ENCODE measurements at regions not wholly inside any gene's neighbourhood (a gene's known extent, or its start where the extent isn't known, plus 50 kb on each side); places are given as distances from the start of the nearest gene placed in this dataset.

DNA sequence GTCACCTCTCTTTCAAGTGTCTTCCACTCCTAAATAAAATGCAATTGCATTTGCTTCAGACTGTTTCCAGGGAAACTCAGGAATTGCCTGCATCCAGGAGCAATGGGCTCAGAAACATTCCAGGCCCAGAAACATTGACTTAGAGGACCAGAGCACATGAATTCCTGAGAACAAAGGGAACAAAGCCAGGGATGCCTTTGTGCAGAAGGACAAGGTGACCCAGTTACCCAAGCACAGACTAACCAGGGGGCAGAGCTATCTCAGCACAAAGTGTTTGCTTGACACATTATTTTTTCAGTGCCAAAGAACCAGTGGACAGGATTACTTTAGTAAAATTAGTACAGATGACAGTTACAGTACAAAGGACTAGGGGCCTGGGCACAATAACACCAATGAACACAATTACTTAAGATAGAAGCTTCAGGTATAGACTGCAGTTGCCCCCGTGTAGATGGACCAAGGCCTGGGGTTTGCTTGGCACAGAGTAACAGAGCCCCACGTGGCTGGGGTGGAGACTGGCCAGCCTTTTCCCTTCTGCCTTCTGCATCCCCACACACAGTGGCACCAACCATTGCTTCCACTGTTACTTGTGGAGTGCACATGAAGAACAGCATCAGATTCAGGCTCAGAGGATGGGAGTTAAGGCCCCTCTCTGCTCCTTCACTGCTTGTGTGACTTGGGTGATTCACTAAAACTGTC is 500.8 kb downstream of the INSC start:
- no peak for DNase-seq
- Mint-ChIP-seq H3K4me1 (peaks cover 2% of the 10 kb centered on the region), H3K36me3 (no peaks in the 10 kb centered on the region), H3K27ac (no peak overlapping the region), H3K27me3 (ENCODE audit: low read depth in 3 of 3) (peaks cover 0 to 7% (median 4%) of the 10 kb centered on the region in 3 donors), H3K4me3 (no peak overlapping the region), H3K9me3 (peaks cover 0 to 6% (median 2%) of the 10 kb centered on the region in 7 donors)
- Histone ChIP-seq H2AFZ (ENCODE audit: insufficient read depth, low read depth, low read length, poor library complexity, severe bottlenecking) (no peak overlapping the region), H3K4me1 (ENCODE audit: control insufficient read depth in 1 of 2, insufficient read depth in 2 of 2, low read length in 2 of 2) (no peaks in the 10 kb centered on the region), H3K79me2 (ENCODE audit: insufficient read depth, low read length) (no peaks in the 10 kb centered on the region), H4K20me1 (ENCODE audit: insufficient read depth, low read length) (no peaks in the 10 kb centered on the region), H3K36me3 (replicated peaks in 1 of 2; ENCODE audit: control insufficient read depth in 1 of 2, insufficient read depth in 2 of 2, low read length in 2 of 2) (no peaks in the 10 kb centered on the region), H3K27ac (ENCODE audit: low read depth in 1 of 2, low read length in 2 of 2) (no peak overlapping the region), H3K4me3 (replicated peaks in 1 of 3; ENCODE audit: low read depth in 2 of 3, low read length in 3 of 3) (no peak overlapping the region), H3K9ac (ENCODE audit: insufficient read depth, low read length, poor library complexity, severe bottlenecking) (no peak overlapping the region), H3K27me3 (ENCODE audit: control insufficient read depth in 2 of 2, insufficient read depth in 2 of 2, low read length in 2 of 2) (no peaks in the 10 kb centered on the region), H3K4me2 (replicated peaks; ENCODE audit: extremely low read depth, low read length, poor library complexity, severe bottlenecking) (no peak overlapping the region), H3K9me3 (replicated peaks in 1 of 2; ENCODE audit: control insufficient read depth in 1 of 2, insufficient read depth in 1 of 2, low read length in 2 of 2) (peaks cover 0 to 3% of the 10 kb centered on the region in 2 donors)
- intact Hi-C loops (cut with micrococcal nuclease): no loop called here
- no CpG with 5 or more reads among the region's 2 CpGs for WGBS (ENCODE audit: insufficient coverage)
- TF ChIP-seq, protein P1, sequence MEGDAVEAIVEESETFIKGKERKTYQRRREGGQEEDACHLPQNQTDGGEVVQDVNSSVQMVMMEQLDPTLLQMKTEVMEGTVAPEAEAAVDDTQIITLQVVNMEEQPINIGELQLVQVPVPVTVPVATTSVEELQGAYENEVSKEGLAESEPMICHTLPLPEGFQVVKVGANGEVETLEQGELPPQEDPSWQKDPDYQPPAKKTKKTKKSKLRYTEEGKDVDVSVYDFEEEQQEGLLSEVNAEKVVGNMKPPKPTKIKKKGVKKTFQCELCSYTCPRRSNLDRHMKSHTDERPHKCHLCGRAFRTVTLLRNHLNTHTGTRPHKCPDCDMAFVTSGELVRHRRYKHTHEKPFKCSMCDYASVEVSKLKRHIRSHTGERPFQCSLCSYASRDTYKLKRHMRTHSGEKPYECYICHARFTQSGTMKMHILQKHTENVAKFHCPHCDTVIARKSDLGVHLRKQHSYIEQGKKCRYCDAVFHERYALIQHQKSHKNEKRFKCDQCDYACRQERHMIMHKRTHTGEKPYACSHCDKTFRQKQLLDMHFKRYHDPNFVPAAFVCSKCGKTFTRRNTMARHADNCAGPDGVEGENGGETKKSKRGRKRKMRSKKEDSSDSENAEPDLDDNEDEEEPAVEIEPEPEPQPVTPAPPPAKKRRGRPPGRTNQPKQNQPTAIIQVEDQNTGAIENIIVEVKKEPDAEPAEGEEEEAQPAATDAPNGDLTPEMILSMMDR (IDR thresholded peaks at IDR 0.05): no peak

DNA sequence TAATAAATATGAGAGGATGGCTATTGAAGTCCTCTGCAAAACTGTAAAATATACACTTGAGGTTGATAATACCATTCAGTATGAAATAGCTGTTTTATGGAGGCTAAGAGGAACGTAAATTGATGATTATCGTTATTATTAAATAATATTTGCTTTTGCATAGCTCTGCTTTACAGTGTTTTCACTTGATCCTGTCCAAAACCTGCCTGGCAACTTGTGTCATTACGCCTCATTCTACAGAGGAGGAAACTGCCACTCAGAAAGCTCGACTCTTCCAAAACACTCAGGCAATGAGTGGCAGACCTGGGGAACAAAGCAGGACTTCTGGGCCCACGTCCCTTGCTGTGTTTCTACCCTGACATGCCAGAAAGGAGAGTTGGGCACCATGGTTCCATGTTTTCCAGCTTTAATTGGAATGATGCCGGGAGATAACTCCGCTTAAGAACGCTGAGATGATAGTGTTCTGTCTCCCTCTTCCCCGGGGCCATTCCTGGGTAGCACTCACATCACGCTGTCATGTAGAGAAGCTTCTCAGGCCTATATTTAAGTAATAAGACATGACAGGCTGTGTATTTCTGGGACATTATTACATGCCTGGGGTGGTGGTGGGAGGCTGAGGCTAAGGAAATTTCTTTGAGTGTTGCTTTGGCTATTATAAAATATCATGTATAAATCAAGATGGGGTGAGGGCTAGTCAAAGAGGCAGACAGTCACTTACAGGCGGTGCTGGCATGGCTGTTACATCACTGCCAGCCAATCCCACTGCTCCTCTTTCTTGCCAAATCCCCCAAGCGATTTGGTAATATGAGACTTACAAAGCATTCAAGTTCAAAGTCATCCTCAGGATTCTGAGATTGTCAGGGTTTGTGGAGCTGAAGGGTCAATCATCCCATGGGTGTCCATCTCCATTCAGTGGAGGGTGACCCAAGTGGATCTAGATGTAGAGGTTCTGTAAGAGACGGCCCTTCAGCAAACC is 501.7 kb downstream of the INSC start:
- peaks cover 0 to 7% (median 4%) of the 10 kb centered on the region in 3 donors for H3K27me3 Mint-ChIP-seq (ENCODE audit: low read depth in 3 of 3)
- Histone ChIP-seq H3K27ac (ENCODE audit: low read depth in 1 of 2, low read length in 2 of 2) (no peak overlapping the region), H4K20me1 (ENCODE audit: insufficient read depth, low read length) (no peaks in the 10 kb centered on the region), H3K9me3 (replicated peaks in 1 of 2; ENCODE audit: control insufficient read depth in 1 of 2, insufficient read depth in 1 of 2, low read length in 2 of 2) (peaks cover 0 to 3% of the 10 kb centered on the region in 2 donors), H3K9ac (ENCODE audit: insufficient read depth, low read length, poor library complexity, severe bottlenecking) (no peak overlapping the region), H3K27me3 (ENCODE audit: control insufficient read depth in 2 of 2, insufficient read depth in 2 of 2, low read length in 2 of 2) (no peaks in the 10 kb centered on the region), H3K4me1 (ENCODE audit: control insufficient read depth in 1 of 2, insufficient read depth in 2 of 2, low read length in 2 of 2) (no peaks in the 10 kb centered on the region), H3K4me3 (replicated peaks in 1 of 3; ENCODE audit: low read depth in 2 of 3, low read length in 3 of 3) (no peak overlapping the region), H2AFZ (ENCODE audit: insufficient read depth, low read depth, low read length, poor library complexity, severe bottlenecking) (no peak overlapping the region), H3K79me2 (ENCODE audit: insufficient read depth, low read length) (no peaks in the 10 kb centered on the region), H3K36me3 (replicated peaks in 1 of 2; ENCODE audit: control insufficient read depth in 1 of 2, insufficient read depth in 2 of 2, low read length in 2 of 2) (no peaks in the 10 kb centered on the region), H3K4me2 (replicated peaks; ENCODE audit: extremely low read depth, low read length, poor library complexity, severe bottlenecking) (no peak overlapping the region)
- peaks cover 2% of the 10 kb centered on the region for H3K4me1 Mint-ChIP-seq
- no peak overlapping the region for H3K27ac Mint-ChIP-seq
- no peak for DNase-seq
- TF ChIP-seq, protein P1 (IDR thresholded peaks at IDR 0.05): no peak
- H3K4me3 Mint-ChIP-seq: no peak overlapping the region
- intact Hi-C loops (cut with micrococcal nuclease): no loop called here
- peaks cover 0 to 6% (median 2%) of the 10 kb centered on the region in 7 donors for H3K9me3 Mint-ChIP-seq
- no peaks in the 10 kb centered on the region for H3K36me3 Mint-ChIP-seq
- WGBS (ENCODE audit: insufficient coverage): 90% methylated on average over 7 of the region's 13 CpGs
